ENCODE measurements at regions not wholly inside any gene's neighbourhood (a gene's known extent, or its start where the extent isn't known, plus 50 kb on each side); places are given as distances from the start of the nearest gene placed in this dataset.

- H4K20me1 ChIP-seq (ENCODE audit: control insufficient read depth, extremely low read depth, insufficient read depth, low read length): no peaks in the 10 kb centered on the region
Observed at GRCh38 chr17:68176718-68177117, 71.1 kb upstream of the AMZ2 start.

GRCh38 chr17:68178831-68179230, 69.0 kb upstream of the AMZ2 start:
- DNase-seq (ENCODE audit: low read depth in 2 of 2): no peak
- H3K4me3 ChIP-seq (replicated peaks in 1 of 4; ENCODE audit: control extremely low read depth in 1 of 4, insufficient read depth in 1 of 4, low read depth in 3 of 4, low read length in 4 of 4): no peak overlapping the region
- no peaks in the 10 kb centered on the region for H3K79me2 ChIP-seq (ENCODE audit: control insufficient read depth, insufficient read depth, low read length)

More at GRCh38 chr17:68176718-68177117, 71.1 kb upstream of the AMZ2 start:
- Histone ChIP-seq H3K9ac (ENCODE audit: insufficient read depth, low read length) (no peak overlapping the region), H3K36me3 (ENCODE audit: control insufficient read depth, insufficient read depth, low read length) (no peaks in the 10 kb centered on the region), H3K4me1 (ENCODE audit: control insufficient read depth, extremely low read depth, insufficient read depth, low read length) (no peaks in the 10 kb centered on the region), H3K4me2 (ENCODE audit: extremely low read depth, insufficient read depth, low read length) (no peak overlapping the region), H3K4me3 (replicated peaks in 1 of 4; ENCODE audit: control extremely low read depth in 1 of 4, insufficient read depth in 1 of 4, low read depth in 3 of 4, low read length in 4 of 4) (no peak overlapping the region), H3K27me3 (ENCODE audit: control insufficient read depth, insufficient read depth, low read length) (no peaks in the 10 kb centered on the region), H3K27ac (ENCODE audit: insufficient read depth, low read length) (no peak overlapping the region), H2AFZ (ENCODE audit: low read length) (no peak overlapping the region), H3K79me2 (ENCODE audit: control insufficient read depth, insufficient read depth, low read length) (no peaks in the 10 kb centered on the region), H3K9me3 (ENCODE audit: control insufficient read depth, insufficient read depth, low read depth, low read length) (no peaks in the 10 kb centered on the region)
- TF ChIP-seq CTCF (conservative IDR thresholded peaks at IDR 0.05 in 1 of 2, IDR thresholded peaks at IDR 0.05 in 1 of 2; ENCODE audit: low read depth in 1 of 2, low read length in 2 of 2): no peak
- TF ChIP-seq EZH2 (IDR thresholded peaks at IDR 0.05; ENCODE audit: low read length, missing control alignments): no peak
- DNase-seq (ENCODE audit: low read depth in 2 of 2): no peak

GRCh38 chr17:68179236-68179925, 68.5 kb upstream of the AMZ2 start:
- Histone ChIP-seq H4K20me1 (ENCODE audit: control insufficient read depth, extremely low read depth, insufficient read depth, low read length) (no peaks in the 10 kb centered on the region), H3K27me3 (ENCODE audit: control insufficient read depth, insufficient read depth, low read length) (no peaks in the 10 kb centered on the region), H3K36me3 (ENCODE audit: control insufficient read depth, insufficient read depth, low read length) (no peaks in the 10 kb centered on the region), H3K4me1 (ENCODE audit: control insufficient read depth, extremely low read depth, insufficient read depth, low read length) (no peaks in the 10 kb centered on the region), H3K27ac (ENCODE audit: insufficient read depth, low read length) (no peak overlapping the region), H2AFZ (ENCODE audit: low read length) (no peak overlapping the region), H3K4me3 (replicated peaks in 1 of 4; ENCODE audit: control extremely low read depth in 1 of 4, insufficient read depth in 1 of 4, low read depth in 3 of 4, low read length in 4 of 4) (no peak overlapping the region), H3K79me2 (ENCODE audit: control insufficient read depth, insufficient read depth, low read length) (no peaks in the 10 kb centered on the region), H3K9me3 (ENCODE audit: control insufficient read depth, insufficient read depth, low read depth, low read length) (no peaks in the 10 kb centered on the region), H3K4me2 (ENCODE audit: extremely low read depth, insufficient read depth, low read length) (no peak overlapping the region), H3K9ac (ENCODE audit: insufficient read depth, low read length) (no peak overlapping the region)
- TF ChIP-seq CTCF (conservative IDR thresholded peaks at IDR 0.05 in 1 of 2, IDR thresholded peaks at IDR 0.05 in 1 of 2; ENCODE audit: low read depth in 1 of 2, low read length in 2 of 2) (no peak), EZH2 (IDR thresholded peaks at IDR 0.05; ENCODE audit: low read length, missing control alignments) (no peak)
- DNase-seq (ENCODE audit: low read depth in 2 of 2): no peak

More at GRCh38 chr17:68178831-68179230, 69.0 kb upstream of the AMZ2 start:
- Histone ChIP-seq H3K4me1 (ENCODE audit: control insufficient read depth, extremely low read depth, insufficient read depth, low read length) (no peaks in the 10 kb centered on the region), H3K27ac (ENCODE audit: insufficient read depth, low read length) (no peak overlapping the region), H3K9ac (ENCODE audit: insufficient read depth, low read length) (no peak overlapping the region), H4K20me1 (ENCODE audit: control insufficient read depth, extremely low read depth, insufficient read depth, low read length) (no peaks in the 10 kb centered on the region), H3K4me2 (ENCODE audit: extremely low read depth, insufficient read depth, low read length) (no peak overlapping the region), H3K9me3 (ENCODE audit: control insufficient read depth, insufficient read depth, low read depth, low read length) (no peaks in the 10 kb centered on the region), H3K36me3 (ENCODE audit: control insufficient read depth, insufficient read depth, low read length) (no peaks in the 10 kb centered on the region), H3K27me3 (ENCODE audit: control insufficient read depth, insufficient read depth, low read length) (no peaks in the 10 kb centered on the region), H2AFZ (ENCODE audit: low read length) (no peak overlapping the region)
- TF ChIP-seq EZH2 (IDR thresholded peaks at IDR 0.05; ENCODE audit: low read length, missing control alignments) (no peak), CTCF (conservative IDR thresholded peaks at IDR 0.05 in 1 of 2, IDR thresholded peaks at IDR 0.05 in 1 of 2; ENCODE audit: low read depth in 1 of 2, low read length in 2 of 2) (no peak)

Measured in fibroblast of lung (primary cell).